Mucosa of rectum (tissue), 2 donors: ENCODE measurements at regions not wholly inside any gene's neighbourhood (a gene's known extent, or its start where the extent isn't known, plus 50 kb on each side); places are given as distances from the start of the nearest gene placed in this dataset.

ENCODE experiments used
- H3K27ac ChIP-seq, 2 donors: one replicate each; pipeline ENCODE4 v1.7.0; 2013; ENCODE audit warnings: inconsistent platforms in 2 of 2, low read depth in 2 of 2, low read length in 2 of 2
- H3K27me3 ChIP-seq, 2 donors: one replicate each; pipeline ENCODE4 v1.7.0; 2013; ENCODE audit warnings: low read length in 2 of 2; ENCODE audit not compliant: control insufficient read depth in 2 of 2, insufficient read depth in 2 of 2
- H3K36me3 ChIP-seq, 2 donors: one replicate each; pipeline ENCODE4 v1.7.0; 2013; ENCODE audit warnings: low read length in 2 of 2; ENCODE audit not compliant: control insufficient read depth in 2 of 2, insufficient read depth in 2 of 2
- H3K4me1 ChIP-seq, 2 donors: one replicate each; pipeline ENCODE4 v1.7.0; 2013; ENCODE audit warnings: low read length in 2 of 2, mild to moderate bottlenecking in 1 of 2; ENCODE audit not compliant: control insufficient read depth in 2 of 2, insufficient read depth in 2 of 2
- H3K4me3 ChIP-seq, 2 donors: one replicate each; pipeline ENCODE4 v1.7.0; 2013; ENCODE audit warnings: low read length in 2 of 2
- H3K9ac ChIP-seq, 2 donors: one replicate each; pipeline ENCODE4 v1.7.0; 2013; ENCODE audit warnings: low read length in 2 of 2, low read depth in 1 of 2, mild to moderate bottlenecking in 1 of 2
- H3K9me3 ChIP-seq, 2 donors: one replicate each; pipeline ENCODE4 v1.7.0; 2013; ENCODE audit warnings: low read length in 2 of 2; ENCODE audit not compliant: control insufficient read depth in 2 of 2
- donor health status: healthy.
- donor health status: Normal muscosa, but diverticular disease.

DNA sequence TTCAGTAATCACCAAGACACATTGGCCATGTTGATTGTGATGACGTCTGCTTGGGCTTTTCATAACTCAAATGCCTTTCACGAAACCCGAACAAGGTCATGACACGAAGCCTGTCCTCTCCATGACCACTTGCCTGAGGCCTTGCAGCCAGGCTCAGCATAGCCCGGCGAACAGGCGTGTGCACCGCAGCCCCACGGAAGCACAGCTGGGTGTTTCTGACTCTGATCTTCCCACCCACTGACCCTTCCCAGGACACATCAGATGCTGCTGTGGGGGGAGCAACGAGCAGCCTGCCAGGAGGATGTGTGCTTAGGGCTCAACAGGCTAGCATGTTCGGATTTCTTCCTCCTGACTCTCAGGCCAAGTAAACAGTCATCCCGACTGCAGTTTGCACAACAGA is 369.4 kb upstream of the SALL3 start:
- H3K9me3 ChIP-seq: no peaks in the 10 kb centered on the region
- H3K27ac ChIP-seq: no peak overlapping the region
- H3K9ac ChIP-seq: no peak overlapping the region
- H3K4me3 ChIP-seq: no peak overlapping the region
- no peaks in the 10 kb centered on the region for H3K27me3 ChIP-seq
- H3K36me3 ChIP-seq: no peaks in the 10 kb centered on the region
- no peaks in the 10 kb centered on the region for H3K4me1 ChIP-seq

GRCh38 chr18:78611201-78611800 is 368.3 kb upstream of the SALL3 start:
- no peak overlapping the region for H3K4me3 ChIP-seq

DNA sequence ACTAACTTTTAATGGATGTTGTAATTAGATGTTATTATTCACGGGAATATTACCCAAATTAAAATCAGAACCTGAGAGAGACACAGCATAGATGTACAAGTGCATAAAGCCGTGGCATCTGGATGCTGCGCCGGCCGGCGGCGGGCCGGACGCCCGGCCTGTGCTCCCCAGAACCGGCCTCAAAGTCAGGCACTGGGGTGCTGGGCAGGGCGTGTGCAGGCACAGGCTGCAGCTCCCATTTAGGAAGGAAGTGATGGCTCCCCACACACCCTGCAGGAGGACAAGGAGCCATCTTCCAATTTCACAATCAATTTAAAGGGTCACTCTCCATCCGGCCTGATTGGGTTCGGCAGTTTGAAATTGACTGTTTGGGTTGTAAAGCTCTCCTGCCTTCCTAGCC is 367.7 kb upstream of the SALL3 start:
- Histone ChIP-seq H3K4me1 (no peaks in the 10 kb centered on the region), H3K9ac (no peak overlapping the region), H3K4me3 (no peak overlapping the region), H3K9me3 (no peaks in the 10 kb centered on the region), H3K27me3 (no peaks in the 10 kb centered on the region), H3K36me3 (no peaks in the 10 kb centered on the region), H3K27ac (no peak overlapping the region)

More at GRCh38 chr18:78611201-78611800, 368.3 kb upstream of the SALL3 start:
- H3K9ac ChIP-seq: no peak overlapping the region
- H3K36me3 ChIP-seq: no peaks in the 10 kb centered on the region
- no peaks in the 10 kb centered on the region for H3K27me3 ChIP-seq
- no peak overlapping the region for H3K27ac ChIP-seq
- H3K4me1 ChIP-seq: no peaks in the 10 kb centered on the region
- no peaks in the 10 kb centered on the region for H3K9me3 ChIP-seq

DNA sequence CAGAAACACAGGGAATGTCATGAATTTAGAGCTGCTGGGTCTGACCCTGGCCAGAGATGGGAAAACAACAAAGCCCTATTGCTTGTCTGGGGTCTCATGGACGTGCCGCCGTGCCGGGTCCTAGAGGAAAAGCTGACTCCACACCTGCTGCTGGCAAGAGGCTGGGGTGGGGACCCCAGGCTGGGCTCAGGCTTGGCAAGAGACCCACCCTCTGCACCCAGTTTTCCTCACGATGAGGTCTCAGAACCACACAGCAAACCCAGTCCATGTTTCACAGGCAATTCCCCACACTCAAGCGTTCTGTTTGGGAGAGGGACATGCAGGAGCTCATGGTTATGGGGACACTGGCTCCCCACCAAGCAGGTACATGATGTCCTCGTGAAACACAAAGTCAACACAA is 367.3 kb upstream of the SALL3 start:
- Histone ChIP-seq H3K4me1 (no peaks in the 10 kb centered on the region), H3K9ac (no peak overlapping the region), H3K4me3 (no peak overlapping the region), H3K36me3 (no peaks in the 10 kb centered on the region), H3K27ac (no peak overlapping the region), H3K9me3 (no peaks in the 10 kb centered on the region), H3K27me3 (no peaks in the 10 kb centered on the region)

DNA sequence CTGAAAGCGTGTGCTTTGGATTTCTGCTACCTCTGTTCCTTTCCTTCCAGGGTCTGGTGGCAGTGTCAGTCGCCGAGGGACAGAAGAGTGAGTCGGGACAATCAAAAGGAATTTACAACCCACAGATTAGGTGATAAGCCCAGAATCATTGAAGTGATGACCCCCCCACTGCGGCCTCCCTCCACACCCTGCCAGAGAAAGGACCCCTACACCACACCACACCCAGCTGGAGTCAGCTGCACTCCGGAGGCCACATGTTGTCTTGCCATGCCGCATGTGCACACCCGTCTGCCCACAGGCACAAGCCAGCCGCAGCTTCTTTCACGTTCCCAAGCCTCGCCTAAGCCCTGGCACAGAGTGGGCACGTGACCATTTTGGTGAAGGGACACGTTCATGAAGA is 366.8 kb upstream of the SALL3 start:
- H3K9ac ChIP-seq: no peak overlapping the region

GRCh38 chr18:78618726-78619125 is 360.9 kb upstream of the SALL3 start:
- Histone ChIP-seq H3K27ac (no peak overlapping the region), H3K9me3 (no peaks in the 10 kb centered on the region), H3K9ac (no peak overlapping the region), H3K4me1 (no peaks in the 10 kb centered on the region), H3K4me3 (no peak overlapping the region), H3K27me3 (no peaks in the 10 kb centered on the region), H3K36me3 (no peaks in the 10 kb centered on the region)

More for the DNA sequence above, 366.8 kb upstream of the SALL3 start:
- H3K4me1 ChIP-seq: no peaks in the 10 kb centered on the region
- H3K27ac ChIP-seq: no peak overlapping the region
- no peaks in the 10 kb centered on the region for H3K27me3 ChIP-seq
- no peaks in the 10 kb centered on the region for H3K36me3 ChIP-seq
- no peak overlapping the region for H3K4me3 ChIP-seq
- H3K9me3 ChIP-seq: no peaks in the 10 kb centered on the region

GRCh38 chr18:78619854-78620253 is 359.8 kb upstream of the SALL3 start:
- Histone ChIP-seq H3K9ac (no peak overlapping the region), H3K27me3 (no peaks in the 10 kb centered on the region), H3K36me3 (no peaks in the 10 kb centered on the region), H3K27ac (no peak overlapping the region), H3K4me3 (no peak overlapping the region), H3K4me1 (no peaks in the 10 kb centered on the region), H3K9me3 (no peaks in the 10 kb centered on the region)

DNA sequence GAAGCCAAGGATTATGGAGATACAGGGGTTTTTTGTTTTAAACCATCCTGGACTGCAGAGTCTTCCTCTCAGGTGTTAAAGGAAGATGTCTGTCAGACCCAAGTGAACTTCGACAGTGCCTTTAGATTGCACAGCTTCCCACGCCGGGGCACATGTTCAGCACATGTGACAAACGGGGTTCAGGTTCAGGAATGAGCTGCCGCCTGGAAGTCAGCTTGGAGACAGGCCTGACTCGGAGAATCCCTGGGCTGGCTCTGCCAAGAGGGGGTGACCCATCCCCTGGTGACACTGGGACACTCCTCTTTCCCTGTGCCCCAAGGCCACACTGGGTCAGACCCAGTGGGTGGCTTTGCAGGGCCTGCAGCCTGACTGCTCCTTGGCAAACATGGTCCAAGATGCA is 359.3 kb upstream of the SALL3 start:
- no peak overlapping the region for H3K4me3 ChIP-seq
- no peaks in the 10 kb centered on the region for H3K27me3 ChIP-seq
- H3K4me1 ChIP-seq: no peaks in the 10 kb centered on the region
- H3K9ac ChIP-seq: no peak overlapping the region
- H3K9me3 ChIP-seq: no peaks in the 10 kb centered on the region
- H3K36me3 ChIP-seq: no peaks in the 10 kb centered on the region
- H3K27ac ChIP-seq: no peak overlapping the region

- Histone ChIP-seq H3K9ac (no peak overlapping the region), H3K9me3 (no peaks in the 10 kb centered on the region), H3K27me3 (no peaks in the 10 kb centered on the region), H3K4me1 (no peaks in the 10 kb centered on the region), H3K27ac (no peak overlapping the region), H3K4me3 (no peak overlapping the region), H3K36me3 (no peaks in the 10 kb centered on the region)
Measured at GRCh38 chr18:78621141-78621755, 358.4 kb upstream of the SALL3 start.

- Histone ChIP-seq H3K9me3 (no peaks in the 10 kb centered on the region), H3K4me1 (no peaks in the 10 kb centered on the region), H3K27ac (no peak overlapping the region), H3K27me3 (no peaks in the 10 kb centered on the region), H3K4me3 (no peak overlapping the region), H3K9ac (no peak overlapping the region), H3K36me3 (no peaks in the 10 kb centered on the region)
Measured at GRCh38 chr18:78622251-78622906, 357.2 kb upstream of the SALL3 start.
